Pancreas (tissue), 10 donors: ENCODE measurements at regions not wholly inside any gene's neighbourhood (a gene's known extent, or its start where the extent isn't known, plus 50 kb on each side); places are given as distances from the start of the nearest gene placed in this dataset.
"Not testable (repeated sequence)": the region's sequence is repeated elsewhere in the genome, so short reads cannot be mapped to it uniquely, and the experiment has no call there.

Source experiments
- ATAC-seq, 4 donors: fragments of 200-7000 bp; cut with Tn5 transposase; one replicate each; pipeline versions ENCODE4 v1.8.0 to v1.9.1; 2020; ENCODE audit warnings: mild to moderate bottlenecking in 4 of 4, moderate library complexity in 4 of 4
- DNase-seq, 6 donors: peaks; one replicate each; pipeline ENCODE4 v3.0.0-alpha.2; 2020
- FAIRE-seq: peaks from 2 replicates; lab custom pipeline; 2012; peaks lifted over from hg19 to GRCh38; lab: Jason Lieb, UNC
- H3K27ac ChIP-seq, 4 donors: fragments of 200-600 bp; sonication (generic); 1 replicate in 3 of 4; 2 replicates in 1 of 4; pipeline versions ENCODE4 v1.5.0 to v1.8.0; 2020
- H3K27me3 ChIP-seq, 4 donors: fragments of 200-600 bp; one replicate each; pipeline ENCODE4 v1.8.0; 2021
- H3K36me3 ChIP-seq, 3 donors: fragments of 200-600 bp; sonication (generic) in 1 of 3; one replicate each; pipeline versions ENCODE4 v1.5.0 to v1.8.0; 2020 to 2021
- H3K4me1 ChIP-seq, 3 donors: fragments of 200-600 bp; one replicate each; pipeline ENCODE4 v1.8.0; 2021
- H3K4me3 ChIP-seq, 4 donors: fragments of 200-600 bp; sonication (generic) in 2 of 4; one replicate each; pipeline versions ENCODE4 v1.5.0 to v1.8.0; 2020 to 2021
- H3K9me3 ChIP-seq, 4 donors: fragments of 200-600 bp; one replicate each; pipeline ENCODE4 v1.8.0; 2021
- WGBS, 2 donors: extraction: QIAGEN DNeasy Blood & Tissue Kit; methylation state at CpG; one replicate each; pipeline ENCODE4 v1.1.7; 2013; 5-methylcytosine and 5-hydroxymethylcytosine counted together
- intact Hi-C, 3 donors: fragments of 100-400 bp; cut with DNase I; formaldehyde crosslinking; loops; one replicate each; pipeline versions ENCODE4 v1.11.1 to v1.14.2; 2022
- TF ChIP-seq, protein P1 (sequence below), 4 donors: fragments of 200-600 bp; sonication (generic) in 3 of 4; IDR thresholded peaks; one replicate each; pipeline versions ENCODE4 v1.5.0 to v1.8.0; 2021; ENCODE audit warnings: antibody characterized with exemption in 4 of 4
- donor health status: healthy with polysubstance abuse.
- donor health status: DM: no; HTN: no; CAD: no; lungs with moderate emphysema.
- donor health status: DM: no; HTN: no; CAD: no.
- donor health status: control.
- donor health status: control.
- donor health status: Bipolar disorder and iron deficiency.
- donor health status: DM: yes; HTN: yes; CAD: no.
- donor health status: DM: no; HTN: no; CAD: no.
- donor health status: DM: no; HTN: no; CAD: no.
- donor health status: DM: yes; HTN: yes; CAD: no.

DNA sequence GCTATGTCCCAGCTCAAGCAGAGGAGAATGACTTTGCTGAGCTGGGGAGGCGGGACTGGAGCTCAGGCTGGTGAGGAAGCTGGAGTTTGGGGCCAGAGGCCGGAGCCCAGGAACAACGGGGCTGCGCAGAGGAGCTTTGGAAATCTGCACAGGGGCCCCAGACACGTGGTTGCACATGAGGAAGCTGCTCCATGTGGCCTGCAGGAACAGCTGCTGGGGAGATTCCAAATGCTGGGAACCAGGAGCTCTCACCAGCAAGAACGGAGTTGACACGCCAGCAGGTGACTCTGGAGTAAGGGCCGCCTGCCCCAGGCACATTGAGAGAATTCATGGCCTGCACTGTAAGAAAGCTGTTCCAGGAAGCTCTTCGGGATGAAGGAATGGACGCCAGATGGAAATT is 91.0 kb downstream of the OLFM1 start:
- Histone ChIP-seq H3K36me3 (no peaks in the 10 kb centered on the region), H3K27me3 (no peaks in the 10 kb centered on the region), H3K4me3 (no peak overlapping the region), H3K4me1 (no peaks in the 10 kb centered on the region), H3K27ac (no peak overlapping the region), H3K9me3 (no peaks in the 10 kb centered on the region)
- ATAC-seq: no peak
- TF ChIP-seq, protein P1, sequence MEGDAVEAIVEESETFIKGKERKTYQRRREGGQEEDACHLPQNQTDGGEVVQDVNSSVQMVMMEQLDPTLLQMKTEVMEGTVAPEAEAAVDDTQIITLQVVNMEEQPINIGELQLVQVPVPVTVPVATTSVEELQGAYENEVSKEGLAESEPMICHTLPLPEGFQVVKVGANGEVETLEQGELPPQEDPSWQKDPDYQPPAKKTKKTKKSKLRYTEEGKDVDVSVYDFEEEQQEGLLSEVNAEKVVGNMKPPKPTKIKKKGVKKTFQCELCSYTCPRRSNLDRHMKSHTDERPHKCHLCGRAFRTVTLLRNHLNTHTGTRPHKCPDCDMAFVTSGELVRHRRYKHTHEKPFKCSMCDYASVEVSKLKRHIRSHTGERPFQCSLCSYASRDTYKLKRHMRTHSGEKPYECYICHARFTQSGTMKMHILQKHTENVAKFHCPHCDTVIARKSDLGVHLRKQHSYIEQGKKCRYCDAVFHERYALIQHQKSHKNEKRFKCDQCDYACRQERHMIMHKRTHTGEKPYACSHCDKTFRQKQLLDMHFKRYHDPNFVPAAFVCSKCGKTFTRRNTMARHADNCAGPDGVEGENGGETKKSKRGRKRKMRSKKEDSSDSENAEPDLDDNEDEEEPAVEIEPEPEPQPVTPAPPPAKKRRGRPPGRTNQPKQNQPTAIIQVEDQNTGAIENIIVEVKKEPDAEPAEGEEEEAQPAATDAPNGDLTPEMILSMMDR (IDR thresholded peaks at IDR 0.05): no peak
- intact Hi-C loops: no loop called here
- DNase-seq: peak in 1 of 6 donors; percentile 22
- 76 to 85% methylated on average over 10 of the region's 10 CpGs for WGBS, 2 donors
- no peak for FAIRE-seq

DNA sequence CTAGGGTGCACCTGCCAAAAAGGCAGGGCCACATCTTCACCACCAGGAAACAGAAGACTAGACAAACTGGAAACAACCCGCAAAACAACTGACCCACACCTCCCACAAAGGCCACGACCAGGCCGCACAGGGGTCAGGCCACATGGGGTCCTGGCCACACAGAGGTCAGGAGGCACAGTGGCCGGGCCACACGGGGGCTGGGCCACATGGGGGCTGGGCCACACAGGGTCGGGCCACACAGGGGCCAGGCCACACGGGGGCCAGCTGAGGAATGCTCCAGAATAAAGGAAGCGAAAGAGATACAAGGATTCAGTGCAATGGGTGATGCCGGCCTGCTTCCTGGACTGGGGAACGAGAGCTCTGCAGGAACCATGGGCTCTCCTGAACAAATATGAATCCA is 91.6 kb downstream of the OLFM1 start:
- DNase-seq (peak in 1 of 6 donors; percentile 23), ATAC-seq (no peak), FAIRE-seq (no peak)
- WGBS, 2 donors: 78 to 86% methylated on average over 10 of the region's 10 CpGs
- no peaks in the 10 kb centered on the region for H3K27me3 ChIP-seq
- intact Hi-C loops: no loop called here
- no peaks in the 10 kb centered on the region for H3K9me3 ChIP-seq
- TF ChIP-seq, protein P1 (IDR thresholded peaks at IDR 0.05): no peak
- no peak overlapping the region for H3K4me3 ChIP-seq
- no peak overlapping the region for H3K27ac ChIP-seq
- H3K36me3 ChIP-seq: no peaks in the 10 kb centered on the region
- no peaks in the 10 kb centered on the region for H3K4me1 ChIP-seq

DNA sequence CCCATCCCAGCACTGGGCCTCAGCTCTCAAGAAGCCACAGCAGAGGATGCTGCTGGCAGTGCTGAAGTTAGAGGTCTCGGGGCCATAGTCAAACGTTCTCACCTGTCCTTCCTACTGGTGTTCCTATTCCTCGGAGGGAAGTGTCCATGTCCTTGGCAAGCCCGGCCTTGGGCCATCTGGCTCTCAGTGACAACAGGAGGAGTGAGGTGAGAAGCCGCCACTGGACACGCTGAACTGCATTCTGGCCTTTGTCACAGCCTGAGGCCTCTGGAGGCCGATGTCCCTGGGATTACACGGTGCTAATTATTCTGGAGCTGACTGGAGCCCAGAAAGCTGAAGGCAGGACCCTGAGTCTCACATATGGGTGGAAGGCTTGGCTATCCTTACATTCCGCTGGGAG is 92.5 kb downstream of the OLFM1 start:
- no peak for ATAC-seq
- Histone ChIP-seq H3K9me3 (no peaks in the 10 kb centered on the region), H3K4me3 (no peak overlapping the region), H3K27me3 (no peaks in the 10 kb centered on the region), H3K36me3 (no peaks in the 10 kb centered on the region), H3K27ac (no peak overlapping the region), H3K4me1 (no peaks in the 10 kb centered on the region)
- DNase-seq: no peak
- TF ChIP-seq, protein P1 (IDR thresholded peaks at IDR 0.05): no peak
- FAIRE-seq: no peak
- intact Hi-C loops: no loop called here
- 81 to 86% methylated on average over 9 of the region's 9 CpGs for WGBS, 2 donors

DNA sequence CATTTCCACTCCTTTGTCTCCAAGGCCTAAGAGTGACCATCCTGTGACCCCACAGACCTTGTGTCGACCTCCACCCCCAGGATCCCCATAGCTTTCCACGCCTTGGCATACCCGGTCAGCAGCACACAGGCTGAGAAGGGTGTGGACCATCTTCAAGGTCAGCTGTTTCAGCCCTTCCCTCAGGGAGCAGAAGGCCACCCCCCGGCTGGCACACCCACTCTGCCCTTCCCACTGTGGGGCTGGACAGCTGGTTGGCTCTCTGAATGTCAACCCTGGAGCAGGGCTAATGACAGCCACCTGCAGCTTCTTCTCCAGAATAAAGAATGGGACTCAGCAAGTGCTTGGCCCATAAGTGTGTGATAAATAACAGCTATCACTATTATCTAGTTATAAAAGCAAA is 93.1 kb downstream of the OLFM1 start:
- H3K27me3 ChIP-seq: no peaks in the 10 kb centered on the region
- no peaks in the 10 kb centered on the region for H3K9me3 ChIP-seq
- H3K27ac ChIP-seq: no peak overlapping the region
- WGBS, 2 donors: 79 to 92% methylated on average over 4 of the region's 4 CpGs
- H3K4me1 ChIP-seq: no peaks in the 10 kb centered on the region
- FAIRE-seq: no peak
- peak in 1 of 6 donors; percentile 18 for DNase-seq
- H3K36me3 ChIP-seq: no peaks in the 10 kb centered on the region
- intact Hi-C loops: no loop called here
- ATAC-seq: no peak
- TF ChIP-seq, protein P1 (IDR thresholded peaks at IDR 0.05): no peak
- H3K4me3 ChIP-seq: no peak overlapping the region

DNA sequence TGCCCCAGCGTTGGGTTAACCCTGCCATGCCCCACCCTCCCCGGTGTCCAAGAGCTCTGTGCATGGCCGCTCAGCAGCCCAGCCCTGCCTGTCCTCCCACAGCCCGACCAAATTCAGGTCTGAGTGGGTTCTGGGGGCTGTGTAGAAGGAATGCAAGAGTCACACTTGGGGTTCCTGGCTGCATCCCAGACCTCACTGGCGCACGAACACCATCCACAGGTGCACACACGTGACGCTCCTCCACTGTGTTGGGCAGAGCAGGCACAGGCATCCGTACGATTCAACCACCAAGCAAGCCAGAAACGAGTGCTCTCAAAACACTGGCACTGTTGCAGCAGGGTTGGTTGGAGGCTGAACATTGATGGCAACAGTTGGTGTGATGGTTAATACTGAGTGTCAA is 93.9 kb downstream of the OLFM1 start:
- ATAC-seq: no peak
- intact Hi-C loops: no loop called here
- TF ChIP-seq, protein P1 (IDR thresholded peaks at IDR 0.05): no peak
- H3K4me3 ChIP-seq: no peak overlapping the region
- H3K4me1 ChIP-seq: no peaks in the 10 kb centered on the region
- WGBS, 2 donors: 87 to 91% methylated on average over 11 of the region's 11 CpGs
- H3K27me3 ChIP-seq: no peaks in the 10 kb centered on the region
- FAIRE-seq: no peak
- no peaks in the 10 kb centered on the region for H3K9me3 ChIP-seq
- DNase-seq: peak in 1 of 6 donors; percentile 22
- no peaks in the 10 kb centered on the region for H3K36me3 ChIP-seq
- no peak overlapping the region for H3K27ac ChIP-seq

DNA sequence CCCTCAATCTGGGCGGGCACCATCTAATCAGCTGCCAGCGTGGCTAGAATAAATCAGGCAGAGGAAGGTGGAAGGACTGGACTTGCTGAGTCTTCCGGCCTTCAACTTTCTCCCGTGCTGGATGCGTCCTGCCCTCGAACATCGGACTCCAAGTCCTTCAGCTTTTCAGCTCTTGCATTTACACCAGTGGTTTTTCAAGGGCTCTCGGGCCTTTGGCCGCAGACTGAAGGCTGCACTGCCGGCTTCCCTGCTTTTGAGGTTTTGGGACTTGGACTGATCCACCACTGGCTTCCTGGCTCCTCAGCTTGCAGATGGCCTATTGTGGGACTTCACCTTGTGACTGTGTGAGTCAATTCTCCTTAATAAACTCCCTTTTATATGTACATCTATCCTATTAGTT is 94.4 kb downstream of the OLFM1 start:
- ATAC-seq, H3K9me3 ChIP-seq, intact Hi-C loops, H3K4me1 ChIP-seq, H3K27ac ChIP-seq, H3K4me3 ChIP-seq, FAIRE-seq, H3K36me3 ChIP-seq, H3K27me3 ChIP-seq, DNase-seq: not testable (repeated sequence)
- WGBS, 2 donors: 92% methylated on average over 10 of the region's 10 CpGs
